ENCODE measurements at regions not wholly inside any gene's neighbourhood (a gene's known extent, or its start where the extent isn't known, plus 50 kb on each side); places are given as distances from the start of the nearest gene placed in this dataset.

DNA sequence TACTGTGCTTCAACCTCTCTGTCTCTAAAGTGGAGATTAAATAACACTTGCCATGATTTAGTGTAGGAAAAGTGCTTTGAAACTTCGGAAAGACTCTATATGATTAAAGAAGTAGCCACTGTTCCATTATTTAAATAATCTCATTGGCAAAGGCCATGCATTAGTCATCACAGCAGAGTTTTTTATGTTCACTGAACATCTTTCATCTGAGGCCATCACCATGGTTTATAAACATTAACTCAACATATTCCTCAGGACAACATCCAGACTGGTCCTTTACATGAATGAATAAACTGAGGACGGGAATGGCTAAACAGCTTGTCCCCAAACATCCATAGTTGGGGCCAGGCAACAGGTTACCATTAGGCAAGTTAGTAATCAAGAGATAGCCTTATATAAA, 124.6 kb upstream of the FRMD6 start:
- no peaks in the 10 kb centered on the region for H3K9me3 ChIP-seq
- 71 to 75% methylated on average over 2 of the region's 2 CpGs for WGBS, 2 donors
- no peaks in the 10 kb centered on the region for H3K36me3 ChIP-seq
- TF ChIP-seq EP300 (IDR thresholded peaks at IDR 0.05) (no peak), POLR2A (IDR thresholded peaks at IDR 0.05) (no peak), POLR2AphosphoS5 (IDR thresholded peaks at IDR 0.05) (peak in 1 of 4 donors; percentile 10)
- H3K4me1 ChIP-seq, result peaks cover 0 to 25% (median 13%) of the 10 kb centered on the region in 4 donors
- no peaks in the 10 kb centered on the region for H3K27me3 ChIP-seq
- H3K27ac ChIP-seq, result peak overlapping the region in 1 of 4 donors; percentile 31
- intact Hi-C loops (cut with DNase I), result no loop called here
- no peak for DNase-seq
- H3K4me3 ChIP-seq, result no peak overlapping the region

DNA sequence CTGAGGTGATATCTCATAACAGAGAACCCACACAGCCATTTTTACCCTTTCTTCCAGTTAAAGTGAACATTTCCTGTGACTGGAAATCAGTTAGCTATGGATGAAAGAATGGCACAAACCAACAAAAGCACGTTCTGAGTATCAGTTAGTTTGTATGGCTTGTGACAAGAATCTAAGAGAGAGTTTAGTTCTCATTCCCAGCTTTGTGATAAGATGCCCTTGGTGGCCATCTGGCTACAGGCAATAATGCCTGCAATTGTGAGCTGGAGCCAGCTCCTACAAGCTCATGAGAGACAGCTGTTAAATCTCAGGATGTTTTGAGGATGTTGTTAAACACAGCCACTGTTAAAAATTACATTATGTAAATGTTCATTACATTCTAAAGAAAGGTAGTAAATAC, 122.0 kb upstream of the FRMD6 start:
- Histone ChIP-seq H3K27me3 (no peaks in the 10 kb centered on the region), H3K27ac (no peak overlapping the region), H3K4me1 (peaks cover 0 to 25% (median 13%) of the 10 kb centered on the region in 4 donors), H3K36me3 (no peaks in the 10 kb centered on the region), H3K4me3 (no peak overlapping the region), H3K9me3 (no peaks in the 10 kb centered on the region)
- 24 to 32% methylated on average over 1 of the region's 1 CpG for WGBS, 2 donors
- no peak for DNase-seq
- intact Hi-C loops (cut with DNase I), result no loop called here
- no peak for TF ChIP-seq POLR2AphosphoS5 (IDR thresholded peaks at IDR 0.05)
- TF ChIP-seq, protein P1, sequence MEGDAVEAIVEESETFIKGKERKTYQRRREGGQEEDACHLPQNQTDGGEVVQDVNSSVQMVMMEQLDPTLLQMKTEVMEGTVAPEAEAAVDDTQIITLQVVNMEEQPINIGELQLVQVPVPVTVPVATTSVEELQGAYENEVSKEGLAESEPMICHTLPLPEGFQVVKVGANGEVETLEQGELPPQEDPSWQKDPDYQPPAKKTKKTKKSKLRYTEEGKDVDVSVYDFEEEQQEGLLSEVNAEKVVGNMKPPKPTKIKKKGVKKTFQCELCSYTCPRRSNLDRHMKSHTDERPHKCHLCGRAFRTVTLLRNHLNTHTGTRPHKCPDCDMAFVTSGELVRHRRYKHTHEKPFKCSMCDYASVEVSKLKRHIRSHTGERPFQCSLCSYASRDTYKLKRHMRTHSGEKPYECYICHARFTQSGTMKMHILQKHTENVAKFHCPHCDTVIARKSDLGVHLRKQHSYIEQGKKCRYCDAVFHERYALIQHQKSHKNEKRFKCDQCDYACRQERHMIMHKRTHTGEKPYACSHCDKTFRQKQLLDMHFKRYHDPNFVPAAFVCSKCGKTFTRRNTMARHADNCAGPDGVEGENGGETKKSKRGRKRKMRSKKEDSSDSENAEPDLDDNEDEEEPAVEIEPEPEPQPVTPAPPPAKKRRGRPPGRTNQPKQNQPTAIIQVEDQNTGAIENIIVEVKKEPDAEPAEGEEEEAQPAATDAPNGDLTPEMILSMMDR (IDR thresholded peaks at IDR 0.05), result no peak
- no peak for TF ChIP-seq POLR2A (IDR thresholded peaks at IDR 0.05)

DNA sequence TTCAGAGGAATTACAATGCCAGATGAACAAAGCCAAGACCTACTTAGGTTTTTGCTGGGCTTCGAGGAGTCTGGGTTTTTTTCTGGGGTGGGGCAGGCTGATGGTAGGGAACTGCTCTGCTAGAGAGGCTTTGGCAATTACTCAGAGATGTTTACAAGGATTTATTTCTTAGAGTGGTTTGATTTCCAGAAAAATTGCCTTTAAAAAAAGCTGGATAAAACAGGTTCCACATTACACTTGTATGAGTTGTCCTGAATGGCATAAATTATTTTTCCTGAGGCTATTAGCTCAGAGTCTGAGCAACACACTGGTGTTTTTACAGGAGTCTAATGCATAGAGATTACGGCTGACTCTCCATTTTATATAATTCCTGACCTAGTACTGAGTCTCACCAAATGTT, 118.5 kb upstream of the FRMD6 start:
- H3K27ac ChIP-seq, result no peak overlapping the region

DNA sequence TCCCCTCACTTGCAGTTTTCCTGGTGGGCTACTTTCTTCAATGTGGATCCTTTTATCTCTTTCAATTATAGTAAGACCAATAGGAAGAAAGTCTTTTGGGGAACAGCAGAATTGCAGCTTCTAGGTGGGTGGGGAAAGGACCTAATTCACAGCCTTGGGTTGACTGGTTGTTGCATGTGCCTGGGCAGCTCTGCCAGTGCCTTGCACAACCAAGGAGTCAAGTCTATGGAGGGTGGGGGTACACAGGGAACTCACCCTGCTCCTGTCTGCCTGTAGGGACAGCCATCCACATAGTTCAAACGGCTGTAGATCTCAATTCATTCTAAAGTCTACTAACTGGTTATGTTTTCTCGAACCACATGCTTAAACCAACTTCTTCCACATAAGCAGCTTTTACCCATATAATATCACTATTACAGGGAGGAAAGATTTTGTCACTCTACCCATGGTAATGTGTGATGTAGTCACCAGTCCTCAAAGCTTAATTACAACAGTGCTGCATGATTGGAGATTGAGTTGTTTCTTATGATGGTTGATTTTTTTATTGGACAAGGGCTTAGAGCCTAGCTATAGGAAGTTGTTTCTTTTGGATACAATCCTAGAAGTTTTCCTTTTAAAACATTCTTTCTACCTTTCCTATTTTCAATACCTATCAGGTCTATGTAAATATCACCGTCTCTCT, 117.7 kb upstream of the FRMD6 start:
- no peaks in the 10 kb centered on the region for H3K27me3 ChIP-seq
- intact Hi-C loops (cut with DNase I), result no loop called here
- DNase-seq, result no peak
- H3K9me3 ChIP-seq, result no peaks in the 10 kb centered on the region
- 71 to 74% methylated on average over 3 of the region's 3 CpGs for WGBS, 2 donors
- H3K4me1 ChIP-seq, result no peaks in the 10 kb centered on the region
- H3K36me3 ChIP-seq, result no peaks in the 10 kb centered on the region
- TF ChIP-seq, protein P1 (IDR thresholded peaks at IDR 0.05), result no peak
- no peak for TF ChIP-seq EP300 (IDR thresholded peaks at IDR 0.05)
- TF ChIP-seq POLR2AphosphoS5 (IDR thresholded peaks at IDR 0.05), result no peak
- no peak for TF ChIP-seq POLR2A (IDR thresholded peaks at IDR 0.05)
- H3K4me3 ChIP-seq, result no peak overlapping the region
- H3K27ac ChIP-seq, result no peak overlapping the region

More for the DNA sequence above, 118.5 kb upstream of the FRMD6 start:
- Histone ChIP-seq H3K4me3 (no peak overlapping the region), H3K27me3 (no peaks in the 10 kb centered on the region), H3K9me3 (no peaks in the 10 kb centered on the region), H3K36me3 (no peaks in the 10 kb centered on the region), H3K4me1 (no peaks in the 10 kb centered on the region)
- 63 to 76% methylated on average over 2 of the region's 2 CpGs for WGBS, 2 donors
- intact Hi-C loops (cut with DNase I), result no loop called here
- no peak for DNase-seq
- TF ChIP-seq EP300 (IDR thresholded peaks at IDR 0.05) (no peak), POLR2A (IDR thresholded peaks at IDR 0.05) (no peak), POLR2AphosphoS5 (IDR thresholded peaks at IDR 0.05) (no peak)
- TF ChIP-seq, protein P1 (IDR thresholded peaks at IDR 0.05), result no peak

DNA sequence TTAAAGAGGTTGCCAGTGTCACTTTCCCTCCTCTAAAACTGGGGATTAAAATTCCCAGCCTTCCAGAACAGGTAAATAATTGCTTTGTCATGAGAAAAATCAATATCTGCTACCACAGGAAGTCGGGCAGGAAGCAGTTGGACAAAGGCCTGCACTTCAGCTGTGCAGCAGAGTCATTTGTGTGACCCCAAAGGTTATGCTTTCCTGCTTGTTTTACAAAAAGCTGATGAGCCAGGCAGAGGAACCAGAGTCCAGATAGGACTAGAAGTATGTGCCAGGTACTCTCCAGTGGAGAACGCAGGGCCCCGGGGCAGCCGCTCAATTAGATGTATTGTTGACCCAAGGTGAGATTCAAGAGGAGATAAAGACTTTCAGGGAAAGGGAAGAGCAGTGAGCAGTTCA, 117.1 kb upstream of the FRMD6 start:
- TF ChIP-seq, protein P1 (IDR thresholded peaks at IDR 0.05), result no peak
- TF ChIP-seq EP300 (IDR thresholded peaks at IDR 0.05), result no peak
- TF ChIP-seq POLR2A (IDR thresholded peaks at IDR 0.05), result no peak
- no peak for TF ChIP-seq POLR2AphosphoS5 (IDR thresholded peaks at IDR 0.05)
- Histone ChIP-seq H3K4me3 (no peak overlapping the region), H3K4me1 (peaks cover 0 to 4% (median 3%) of the 10 kb centered on the region in 4 donors), H3K36me3 (no peaks in the 10 kb centered on the region), H3K27ac (no peak overlapping the region), H3K27me3 (no peaks in the 10 kb centered on the region), H3K9me3 (no peaks in the 10 kb centered on the region)
- no peak for DNase-seq
- intact Hi-C loops (cut with DNase I), result no loop called here
- 49 to 59% methylated on average over 4 of the region's 4 CpGs for WGBS, 2 donors

Data from sigmoid colon (tissue), 6 donors.